HL-60 (cell line): ENCODE measurements at regions not wholly inside any gene's neighbourhood (a gene's known extent, or its start where the extent isn't known, plus 50 kb on each side); places are given as distances from the start of the nearest gene placed in this dataset.

Source experiments
- DNase-seq, 2 experiments: peaks; one replicate each; pipeline ENCODE4 v3.0.0-alpha.2; 2010 to 2020; ENCODE audit warnings: low read depth in 1 of 2, low spot score in 1 of 2
- H3K27ac ChIP-seq: fragments of 250-450 bp; sonication (Bioruptor Pico); replicated peaks from 2 replicates; pipeline ENCODE4 v1.5.1; 2020; ENCODE audit warnings: mild to moderate bottlenecking, moderate library complexity
- H3K27me3 ChIP-seq: fragments of 250-450 bp; sonication (Bioruptor Pico); 2 replicates; pipeline ENCODE4 v1.5.1; 2021; ENCODE audit warnings: mild to moderate bottlenecking, moderate library complexity; ENCODE audit not compliant: insufficient read depth, poor library complexity, severe bottlenecking
- H3K4me3 ChIP-seq: replicated peaks from 2 replicates; pipeline ENCODE4 v1.5.1; 2011; ENCODE audit warnings: mild to moderate bottlenecking, control low read depth, low read length; ENCODE audit not compliant: insufficient read depth
- CTCF ChIP-seq: IDR thresholded peaks from one replicate; pipeline ENCODE4 v1.5.1; 2011; ENCODE audit warnings: low read length, control low read depth, inconsistent platforms; ENCODE audit not compliant: insufficient read depth
- GABPA ChIP-seq: IDR thresholded peaks from 2 replicates; pipeline ENCODE4 v1.6.1; 2012; ENCODE audit warnings: low read depth
- POLR2AphosphoS5 ChIP-seq: IDR thresholded peaks from 2 replicates; pipeline ENCODE4 v1.6.1; 2012; ENCODE audit warnings: low read depth
- SPI1 ChIP-seq: IDR thresholded peaks from 2 replicates; pipeline ENCODE4 v1.6.1; 2012; ENCODE audit warnings: low read depth, mild to moderate bottlenecking, borderline replicate concordance
- TF ChIP-seq, protein P1 (sequence below): IDR thresholded peaks from 2 replicates; pipeline ENCODE4 v1.6.1; 2012; ENCODE audit warnings: low read depth; ENCODE audit not compliant: insufficient replicate concordance

GRCh38 chr1:5798904-5799303 lies 193.3 kb downstream of the NPHP4 start:
- Histone ChIP-seq H3K27me3 (no peaks in the 10 kb centered on the region), H3K4me3 (no peak overlapping the region), H3K27ac (no peak overlapping the region)
- TF ChIP-seq GABPA: no peak
- TF ChIP-seq, protein P1, sequence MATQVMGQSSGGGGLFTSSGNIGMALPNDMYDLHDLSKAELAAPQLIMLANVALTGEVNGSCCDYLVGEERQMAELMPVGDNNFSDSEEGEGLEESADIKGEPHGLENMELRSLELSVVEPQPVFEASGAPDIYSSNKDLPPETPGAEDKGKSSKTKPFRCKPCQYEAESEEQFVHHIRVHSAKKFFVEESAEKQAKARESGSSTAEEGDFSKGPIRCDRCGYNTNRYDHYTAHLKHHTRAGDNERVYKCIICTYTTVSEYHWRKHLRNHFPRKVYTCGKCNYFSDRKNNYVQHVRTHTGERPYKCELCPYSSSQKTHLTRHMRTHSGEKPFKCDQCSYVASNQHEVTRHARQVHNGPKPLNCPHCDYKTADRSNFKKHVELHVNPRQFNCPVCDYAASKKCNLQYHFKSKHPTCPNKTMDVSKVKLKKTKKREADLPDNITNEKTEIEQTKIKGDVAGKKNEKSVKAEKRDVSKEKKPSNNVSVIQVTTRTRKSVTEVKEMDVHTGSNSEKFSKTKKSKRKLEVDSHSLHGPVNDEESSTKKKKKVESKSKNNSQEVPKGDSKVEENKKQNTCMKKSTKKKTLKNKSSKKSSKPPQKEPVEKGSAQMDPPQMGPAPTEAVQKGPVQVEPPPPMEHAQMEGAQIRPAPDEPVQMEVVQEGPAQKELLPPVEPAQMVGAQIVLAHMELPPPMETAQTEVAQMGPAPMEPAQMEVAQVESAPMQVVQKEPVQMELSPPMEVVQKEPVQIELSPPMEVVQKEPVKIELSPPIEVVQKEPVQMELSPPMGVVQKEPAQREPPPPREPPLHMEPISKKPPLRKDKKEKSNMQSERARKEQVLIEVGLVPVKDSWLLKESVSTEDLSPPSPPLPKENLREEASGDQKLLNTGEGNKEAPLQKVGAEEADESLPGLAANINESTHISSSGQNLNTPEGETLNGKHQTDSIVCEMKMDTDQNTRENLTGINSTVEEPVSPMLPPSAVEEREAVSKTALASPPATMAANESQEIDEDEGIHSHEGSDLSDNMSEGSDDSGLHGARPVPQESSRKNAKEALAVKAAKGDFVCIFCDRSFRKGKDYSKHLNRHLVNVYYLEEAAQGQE: no peak
- TF ChIP-seq SPI1: no peak
- TF ChIP-seq POLR2AphosphoS5: no peak
- no peak for TF ChIP-seq CTCF
- no peak for DNase-seq

GRCh38 chr1:5798151-5798730 lies 194.0 kb downstream of the NPHP4 start:
- no peak overlapping the region for H3K27ac ChIP-seq

DNA sequence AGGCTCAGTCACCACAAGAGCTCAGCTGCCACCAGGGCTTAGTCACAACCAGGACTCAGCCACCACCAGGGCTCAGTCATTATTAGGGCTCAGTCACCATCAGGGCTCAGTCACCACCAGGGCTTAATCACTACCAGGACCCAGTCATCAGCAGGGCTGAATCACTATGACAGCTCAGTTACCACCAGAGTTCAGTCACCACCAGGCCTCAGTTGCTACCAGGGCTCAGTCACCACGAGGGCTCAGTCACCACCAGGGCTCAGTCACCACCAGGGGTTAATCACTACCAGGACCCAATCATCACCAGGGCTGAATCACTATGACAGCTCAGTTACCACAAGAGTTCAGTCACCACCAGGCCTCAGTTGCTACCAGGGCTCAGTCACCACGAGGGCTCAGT lies 196.2 kb downstream of the NPHP4 start:
- no peak for DNase-seq
- Histone ChIP-seq H3K4me3 (no peak overlapping the region), H3K27me3 (no peaks in the 10 kb centered on the region), H3K27ac (no peak overlapping the region)
- no peak for TF ChIP-seq POLR2AphosphoS5
- no peak for TF ChIP-seq GABPA
- no peak for TF ChIP-seq CTCF
- TF ChIP-seq SPI1: no peak
- TF ChIP-seq, protein P1: no peak

More at GRCh38 chr1:5798151-5798730, 194.0 kb downstream of the NPHP4 start:
- no peak overlapping the region for H3K4me3 ChIP-seq
- H3K27me3 ChIP-seq: no peaks in the 10 kb centered on the region
- TF ChIP-seq GABPA (no peak), POLR2AphosphoS5 (no peak), SPI1 (no peak), CTCF (no peak)
- TF ChIP-seq, protein P1: no peak
- no peak for DNase-seq
